ENCODE measurements at regions not wholly inside any gene's neighbourhood (a gene's known extent, or its start where the extent isn't known, plus 50 kb on each side); places are given as distances from the start of the nearest gene placed in this dataset.

- DNase-seq (ENCODE audit: low spot score) = no peak
Measured at GRCh38 chr1:213435715-213436114, 384.7 kb downstream of the RPS6KC1 start.

GRCh38 chr1:213438339-213438738 lies 387.3 kb downstream of the RPS6KC1 start:
- no peak for DNase-seq (ENCODE audit: low spot score)
- Histone ChIP-seq H3K4me3 (no peak overlapping the region), H3K27ac (no peak overlapping the region), H3K36me3 (no peaks in the 10 kb centered on the region), H3K9me3 (no peaks in the 10 kb centered on the region), H3K4me1 (no peaks in the 10 kb centered on the region), H3K27me3 (no peaks in the 10 kb centered on the region)
- no peak for TF ChIP-seq CTCF (IDR thresholded peaks at IDR 0.05)

More at GRCh38 chr1:213435715-213436114, 384.7 kb downstream of the RPS6KC1 start:
- no peaks in the 10 kb centered on the region for H3K9me3 ChIP-seq
- no peak overlapping the region for H3K27ac ChIP-seq
- H3K4me3 ChIP-seq = no peak overlapping the region
- H3K27me3 ChIP-seq = no peaks in the 10 kb centered on the region
- TF ChIP-seq CTCF (IDR thresholded peaks at IDR 0.05) = no peak
- H3K4me1 ChIP-seq = no peaks in the 10 kb centered on the region
- H3K36me3 ChIP-seq = no peaks in the 10 kb centered on the region

- H3K36me3 ChIP-seq = no peaks in the 10 kb centered on the region
- no peaks in the 10 kb centered on the region for H3K9me3 ChIP-seq
- H3K4me1 ChIP-seq = no peaks in the 10 kb centered on the region
- TF ChIP-seq CTCF (IDR thresholded peaks at IDR 0.05) = no peak
- H3K4me3 ChIP-seq = no peak overlapping the region
- H3K27ac ChIP-seq = no peak overlapping the region
- no peaks in the 10 kb centered on the region for H3K27me3 ChIP-seq
- DNase-seq (ENCODE audit: low spot score) = no peak
Measured at GRCh38 chr1:213439703-213440102, 388.7 kb downstream of the RPS6KC1 start.

- no peaks in the 10 kb centered on the region for H3K9me3 ChIP-seq
- no peak overlapping the region for H3K4me3 ChIP-seq
- H3K27ac ChIP-seq = no peak overlapping the region
- no peaks in the 10 kb centered on the region for H3K4me1 ChIP-seq
- DNase-seq (ENCODE audit: low spot score) = no peak
- no peak for TF ChIP-seq CTCF (IDR thresholded peaks at IDR 0.05)
- no peaks in the 10 kb centered on the region for H3K27me3 ChIP-seq
- H3K36me3 ChIP-seq = no peaks in the 10 kb centered on the region
Measured at GRCh38 chr1:213440766-213441165, 389.7 kb downstream of the RPS6KC1 start.

GRCh38 chr1:213443415-213443814 lies 392.4 kb downstream of the RPS6KC1 start:
- TF ChIP-seq CTCF (IDR thresholded peaks at IDR 0.05) = no peak
- Histone ChIP-seq H3K4me3 (no peak overlapping the region), H3K9me3 (no peaks in the 10 kb centered on the region), H3K27ac (no peak overlapping the region), H3K36me3 (no peaks in the 10 kb centered on the region), H3K27me3 (no peaks in the 10 kb centered on the region), H3K4me1 (no peaks in the 10 kb centered on the region)
- no peak for DNase-seq (ENCODE audit: low spot score)

- H3K4me1 ChIP-seq = no peaks in the 10 kb centered on the region
- H3K27me3 ChIP-seq = no peaks in the 10 kb centered on the region
- no peaks in the 10 kb centered on the region for H3K36me3 ChIP-seq
- TF ChIP-seq CTCF (IDR thresholded peaks at IDR 0.05) = no peak
- no peak overlapping the region for H3K4me3 ChIP-seq
- DNase-seq (ENCODE audit: low spot score) = no peak
- H3K27ac ChIP-seq = no peak overlapping the region
- H3K9me3 ChIP-seq = no peaks in the 10 kb centered on the region
Measured at GRCh38 chr1:213444224-213444623, 393.2 kb downstream of the RPS6KC1 start.
